GM12892 (cell line): ENCODE measurements at regions not wholly inside any gene's neighbourhood (a gene's known extent, or its start where the extent isn't known, plus 50 kb on each side); places are given as distances from the start of the nearest gene placed in this dataset.

Experiments used
- DNase-seq: peaks from one replicate; pipeline ENCODE4 v3.0.0; 2011; ENCODE audit not compliant: insufficient read length
- FAIRE-seq: peaks from 2 replicates; lab custom pipeline; 2011; peaks lifted over from hg19 to GRCh38; lab: Jason Lieb, UNC
- POLR2A ChIP-seq: IDR thresholded peaks from 2 replicates; pipeline ENCODE4 v1.6.1; 2011; ENCODE audit warnings: low read depth, low read length, control low read depth
- POLR2AphosphoS5 ChIP-seq: IDR thresholded peaks from 2 replicates; pipeline ENCODE4 v1.6.1; 2011; ENCODE audit warnings: low read depth, low read length, control low read depth
- TAF1 ChIP-seq: IDR thresholded peaks from 2 replicates; pipeline ENCODE4 v1.6.1; 2011; ENCODE audit warnings: low read depth, mild to moderate bottlenecking, control low read depth, low read length, borderline replicate concordance

DNA sequence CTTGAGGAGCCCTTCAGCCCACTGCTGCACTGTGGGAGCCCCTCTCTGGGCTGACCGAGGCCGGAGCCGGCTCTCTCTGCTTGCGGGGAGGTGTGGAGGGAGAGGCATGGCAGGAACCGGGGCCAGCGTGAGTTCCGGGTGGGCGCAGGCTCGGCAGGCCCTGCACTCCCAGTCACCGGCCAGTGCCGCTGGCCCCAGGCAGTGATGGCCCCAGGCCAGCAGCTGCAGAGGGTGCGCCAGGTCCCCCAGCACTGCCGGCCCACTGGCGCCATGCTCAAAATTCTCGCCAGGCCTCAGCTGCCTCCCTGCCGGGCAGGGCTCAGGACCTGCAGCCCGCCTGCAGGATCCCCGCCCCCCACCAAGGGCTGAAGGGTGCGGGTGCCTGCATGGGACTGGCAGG lies 128.4 kb upstream of the STARD3NL start:
- TF ChIP-seq POLR2AphosphoS5 (no peak), POLR2A (no peak), TAF1 (no peak)
- FAIRE-seq (no peak), DNase-seq (no peak)

GRCh38 chr7:38051311-38051710 lies 126.7 kb upstream of the STARD3NL start:
- TF ChIP-seq TAF1 (no peak), POLR2A (no peak), POLR2AphosphoS5 (no peak)
- no peak for FAIRE-seq
- no peak for DNase-seq

GRCh38 chr7:38051786-38052185 lies 126.3 kb upstream of the STARD3NL start:
- TF ChIP-seq POLR2AphosphoS5 (no peak), TAF1 (no peak), POLR2A (no peak)
- FAIRE-seq = no peak
- no peak for DNase-seq

DNA sequence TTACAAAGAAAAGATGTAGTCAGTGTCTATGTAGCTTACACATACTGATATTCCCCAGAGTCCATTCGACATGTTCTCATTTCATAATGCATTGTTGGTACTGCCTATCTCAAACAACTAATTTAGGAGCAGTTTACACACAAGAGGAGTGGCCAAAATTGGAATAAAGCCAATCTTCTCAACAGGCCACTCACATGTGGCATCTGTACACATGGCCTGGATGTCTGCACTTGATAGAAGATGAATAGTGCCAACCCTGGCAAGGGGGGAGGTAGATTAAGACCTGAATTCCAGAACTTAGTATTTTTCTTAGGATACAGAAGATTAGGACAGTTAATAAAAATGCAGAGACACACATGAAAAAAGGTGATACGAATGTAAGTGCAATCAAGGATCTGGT lies 125.3 kb upstream of the STARD3NL start:
- DNase-seq (no peak), FAIRE-seq (no peak)
- TF ChIP-seq POLR2AphosphoS5 (no peak), TAF1 (no peak), POLR2A (no peak)

DNA sequence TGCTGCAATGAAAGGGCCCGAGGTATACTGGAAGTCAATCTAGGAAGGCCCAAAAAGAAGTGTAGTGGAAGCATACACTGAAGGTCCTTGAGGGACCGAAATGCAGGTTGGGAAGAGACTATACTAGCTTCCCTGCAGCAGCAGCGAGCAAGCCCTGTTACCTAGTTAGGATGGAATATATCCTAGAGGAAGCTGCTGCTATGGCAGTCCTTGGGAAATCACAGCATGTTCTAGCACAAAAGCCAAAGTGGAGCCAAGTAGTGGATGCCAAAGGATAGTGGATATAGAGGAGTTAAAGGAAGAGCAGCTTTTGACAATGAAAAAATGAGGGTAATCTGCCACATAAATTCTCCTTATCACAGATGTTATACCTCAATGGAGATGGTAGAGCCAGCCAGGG lies 123.8 kb upstream of the STARD3NL start:
- FAIRE-seq (no peak), DNase-seq (no peak)
- TF ChIP-seq POLR2AphosphoS5 (no peak), POLR2A (no peak), TAF1 (no peak)

DNA sequence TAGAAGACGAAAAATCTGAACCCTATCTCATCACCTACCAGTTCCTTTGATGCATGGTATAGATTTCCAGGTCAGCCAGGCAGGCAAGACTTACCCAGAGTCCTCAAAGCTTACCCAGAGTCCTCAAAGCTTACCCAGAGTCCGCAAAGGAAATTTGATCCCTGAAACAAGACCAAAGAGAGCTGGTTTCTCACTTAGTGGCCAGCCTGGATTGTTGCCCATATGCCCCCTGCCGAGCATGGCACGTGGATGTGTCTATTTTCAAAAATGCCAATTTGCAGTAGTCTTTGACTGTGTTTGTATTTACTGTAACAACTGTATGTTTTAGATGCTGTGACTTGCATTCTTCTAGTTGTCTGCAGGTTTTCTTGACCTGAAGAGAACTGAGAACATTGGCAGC lies 120.2 kb upstream of the STARD3NL start:
- DNase-seq = no peak
- no peak for TF ChIP-seq TAF1
- no peak for TF ChIP-seq POLR2A
- no peak for TF ChIP-seq POLR2AphosphoS5
- no peak for FAIRE-seq

DNA sequence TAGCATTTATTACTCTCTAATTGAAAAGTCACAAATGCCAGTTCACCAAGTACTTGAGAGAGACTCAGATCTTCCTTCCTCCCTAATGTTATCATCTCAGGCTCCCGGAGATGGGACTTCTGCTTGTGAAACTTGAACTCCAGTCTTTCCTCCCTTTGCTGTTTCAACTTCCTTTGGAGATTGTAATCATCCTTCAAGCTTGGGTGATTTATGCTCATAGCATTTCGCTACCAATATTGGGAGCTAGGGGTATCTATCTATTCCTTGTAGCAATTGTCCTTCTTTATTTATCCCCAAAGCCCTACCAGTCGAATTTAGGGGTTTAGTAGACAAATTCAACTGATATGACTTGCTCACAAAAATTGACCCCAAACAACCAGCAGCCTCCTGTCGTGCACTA lies 117.9 kb upstream of the STARD3NL start:
- DNase-seq (no peak), FAIRE-seq (no peak)
- TF ChIP-seq POLR2AphosphoS5 (no peak), TAF1 (no peak), POLR2A (no peak)

DNA sequence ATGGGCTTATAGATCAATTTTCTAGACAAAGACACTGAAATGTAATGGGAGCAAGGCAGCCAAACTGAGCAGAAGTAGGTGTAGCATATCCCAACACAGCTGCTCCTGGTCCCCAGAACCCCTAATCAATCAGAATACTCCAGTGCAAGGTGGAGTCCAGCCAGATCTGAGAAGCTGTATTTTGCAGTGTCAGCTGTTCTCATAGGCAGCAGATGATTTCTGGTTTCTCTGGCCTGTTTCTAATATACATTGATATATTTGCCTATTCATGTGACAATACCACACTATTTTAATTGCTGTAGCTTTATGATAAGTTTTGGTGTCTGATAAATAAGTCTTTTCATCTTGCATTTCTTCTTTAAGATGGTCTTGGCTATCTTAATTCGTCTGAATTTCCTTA lies 117.4 kb upstream of the STARD3NL start:
- FAIRE-seq (no peak), DNase-seq (no peak)
- TF ChIP-seq TAF1 = no peak
- no peak for TF ChIP-seq POLR2A
- TF ChIP-seq POLR2AphosphoS5 = no peak

DNA sequence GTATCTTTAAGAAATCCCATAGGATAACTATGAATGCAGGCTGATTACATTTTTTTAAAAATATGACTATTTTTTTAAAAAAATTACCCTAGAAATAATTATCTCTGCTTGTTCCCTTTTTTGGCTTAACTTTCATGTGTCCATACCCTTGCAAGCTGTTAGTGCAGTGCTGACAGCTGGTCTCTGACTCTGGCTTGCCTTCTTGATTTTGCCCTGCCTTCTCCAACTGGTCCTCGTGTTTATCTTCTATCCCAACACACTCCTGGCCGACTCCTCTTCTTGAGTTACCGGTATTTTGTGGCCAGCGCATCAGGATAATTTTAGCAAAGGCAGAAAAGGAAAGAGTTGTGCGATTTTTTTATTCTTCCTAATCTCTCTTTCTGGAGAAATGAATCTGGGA lies 111.7 kb upstream of the STARD3NL start:
- TF ChIP-seq POLR2A (no peak), TAF1 (no peak), POLR2AphosphoS5 (no peak)
- FAIRE-seq (no peak), DNase-seq (no peak)

- no peak for TF ChIP-seq POLR2A
- no peak for TF ChIP-seq TAF1
- TF ChIP-seq POLR2AphosphoS5 = no peak
- no peak for FAIRE-seq
- DNase-seq = no peak
Measured at GRCh38 chr7:38068461-38068860, 109.6 kb upstream of the STARD3NL start.

DNA sequence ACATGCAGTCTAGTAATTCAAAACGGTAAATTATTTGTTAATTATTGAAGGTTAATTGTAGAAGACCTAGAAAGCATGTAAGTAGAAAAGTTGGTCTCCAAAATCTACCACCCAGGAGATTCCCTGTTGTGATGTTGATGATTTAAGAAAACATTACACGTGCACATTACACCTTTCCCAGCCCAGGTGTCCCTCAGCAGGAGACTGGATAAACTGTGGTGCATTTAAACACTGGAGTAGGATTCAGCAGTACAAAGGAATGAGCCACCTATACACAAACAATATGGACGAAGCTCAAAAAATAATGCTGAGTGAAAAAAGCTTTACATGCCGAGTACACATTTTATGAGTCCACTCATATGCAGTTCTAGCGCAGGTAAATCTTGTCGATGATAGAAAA lies 109.0 kb upstream of the STARD3NL start:
- DNase-seq (no peak), FAIRE-seq (no peak)
- no peak for TF ChIP-seq TAF1
- no peak for TF ChIP-seq POLR2A
- no peak for TF ChIP-seq POLR2AphosphoS5

GRCh38 chr7:38070718-38071117 lies 107.3 kb upstream of the STARD3NL start:
- FAIRE-seq (no peak), DNase-seq (no peak)
- no peak for TF ChIP-seq POLR2AphosphoS5
- no peak for TF ChIP-seq POLR2A
- no peak for TF ChIP-seq TAF1

- no peak for FAIRE-seq
- TF ChIP-seq POLR2A (no peak), POLR2AphosphoS5 (no peak), TAF1 (no peak)
- DNase-seq = no peak
Measured at GRCh38 chr7:38086857-38087256, 91.2 kb upstream of the STARD3NL start.
